ENCODE measurements at regions not wholly inside any gene's neighbourhood (a gene's known extent, or its start where the extent isn't known, plus 50 kb on each side); places are given as distances from the start of the nearest gene placed in this dataset.

DNA sequence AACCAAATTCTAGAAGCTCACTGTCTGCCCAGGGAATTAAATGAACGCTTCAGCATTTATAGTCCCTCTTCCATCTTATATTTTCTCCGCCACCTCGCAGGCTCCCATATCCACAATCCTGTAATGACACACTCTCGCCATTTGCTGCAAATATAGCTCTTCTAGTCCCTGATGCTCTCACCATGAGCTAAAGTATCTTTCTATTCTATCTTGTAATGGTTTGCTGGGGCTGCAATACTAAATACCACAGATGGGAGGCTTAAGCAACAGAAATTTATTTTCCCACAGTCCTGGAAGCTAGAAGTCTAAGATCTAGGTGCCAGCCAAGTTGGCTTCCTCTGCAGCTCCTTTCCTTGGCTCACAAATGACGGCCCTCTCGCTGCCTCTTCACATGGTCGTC is 106.9 kb upstream of the NPHP3 start:
- no peak for FAIRE-seq
- DNase-seq (ENCODE audit: low spot score), result no peak

DNA sequence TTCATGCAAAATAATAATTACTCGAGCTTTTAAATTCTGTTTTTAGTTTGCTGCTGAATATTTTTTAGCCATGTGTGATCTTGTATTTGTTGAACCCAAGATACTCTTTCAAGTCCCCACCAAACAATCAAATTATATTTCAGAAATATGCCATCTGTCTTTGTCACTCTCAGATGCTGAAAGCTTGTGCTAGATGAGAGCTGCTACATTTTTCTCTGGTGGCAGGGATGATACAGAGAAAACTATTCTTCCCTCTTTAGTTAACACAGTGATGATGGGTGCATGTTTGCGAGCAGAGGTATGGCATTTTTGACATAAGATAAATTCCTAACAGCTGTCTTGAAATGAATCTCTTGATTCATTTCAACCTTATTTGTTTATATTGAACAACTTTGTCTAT is 100.6 kb upstream of the NPHP3 start:
- DNase-seq (ENCODE audit: low spot score) (no peak), FAIRE-seq (no peak)

DNA sequence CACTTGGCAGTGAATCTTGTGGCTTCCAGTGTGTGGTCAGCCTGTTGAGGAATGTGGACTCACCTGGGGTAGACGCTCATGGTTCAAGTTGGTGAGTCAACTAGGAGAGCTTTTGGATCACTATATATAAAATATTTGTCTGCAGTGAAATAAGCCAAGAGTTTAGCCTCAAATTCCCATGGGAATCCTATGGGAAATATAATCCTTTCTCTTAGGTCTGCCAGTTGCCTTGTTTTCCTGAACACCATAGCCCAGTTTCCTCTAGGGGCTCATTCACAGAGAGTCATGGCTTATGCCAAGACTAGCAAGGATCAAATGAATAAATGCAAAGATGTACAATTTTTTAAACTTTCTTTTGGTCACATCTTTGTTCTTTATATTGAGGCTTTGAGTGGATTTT is 100.1 kb upstream of the NPHP3 start:
- DNase-seq (ENCODE audit: low spot score) (peak; percentile 58), FAIRE-seq (no peak)

DNA sequence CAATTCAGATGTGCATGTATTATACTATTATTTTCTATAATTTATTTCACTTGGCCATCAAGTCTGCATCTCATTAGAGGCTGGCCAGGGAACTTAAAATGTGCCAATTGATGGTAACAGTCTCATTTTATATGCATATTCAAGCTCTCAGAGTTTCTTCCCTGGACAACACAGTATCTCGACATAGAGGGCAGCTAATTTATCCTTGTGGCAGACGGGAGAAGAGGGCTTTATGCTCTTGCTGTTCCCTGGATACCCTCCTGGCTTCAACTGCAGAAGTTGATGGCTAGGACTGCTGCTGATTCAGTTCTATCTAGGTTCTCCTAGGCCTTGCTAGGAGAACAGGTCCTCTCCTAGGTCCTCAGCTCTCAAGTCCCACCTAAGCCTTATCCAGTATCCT is 99.1 kb upstream of the NPHP3 start:
- FAIRE-seq (no peak), DNase-seq (ENCODE audit: low spot score) (no peak)

DNA sequence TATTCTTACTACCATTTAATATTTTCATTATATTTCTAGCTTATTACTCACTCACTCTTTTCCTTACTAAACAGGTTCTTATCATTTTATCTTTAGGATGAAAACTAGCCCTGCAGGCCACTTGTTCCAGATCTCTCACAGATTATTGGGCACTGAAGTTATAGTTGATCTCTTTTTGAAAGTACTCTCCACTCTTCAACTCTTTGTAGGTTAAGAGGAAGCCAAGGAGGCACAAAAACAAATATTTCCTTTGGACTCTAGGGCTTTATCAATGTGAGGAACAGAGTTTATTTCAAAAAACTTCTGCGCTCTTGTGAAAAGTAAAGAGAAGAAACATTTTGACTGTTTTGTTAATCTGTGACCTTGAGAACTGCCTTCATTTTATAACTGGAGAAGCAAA is 96.0 kb upstream of the NPHP3 start:
- FAIRE-seq, result no peak

DNA sequence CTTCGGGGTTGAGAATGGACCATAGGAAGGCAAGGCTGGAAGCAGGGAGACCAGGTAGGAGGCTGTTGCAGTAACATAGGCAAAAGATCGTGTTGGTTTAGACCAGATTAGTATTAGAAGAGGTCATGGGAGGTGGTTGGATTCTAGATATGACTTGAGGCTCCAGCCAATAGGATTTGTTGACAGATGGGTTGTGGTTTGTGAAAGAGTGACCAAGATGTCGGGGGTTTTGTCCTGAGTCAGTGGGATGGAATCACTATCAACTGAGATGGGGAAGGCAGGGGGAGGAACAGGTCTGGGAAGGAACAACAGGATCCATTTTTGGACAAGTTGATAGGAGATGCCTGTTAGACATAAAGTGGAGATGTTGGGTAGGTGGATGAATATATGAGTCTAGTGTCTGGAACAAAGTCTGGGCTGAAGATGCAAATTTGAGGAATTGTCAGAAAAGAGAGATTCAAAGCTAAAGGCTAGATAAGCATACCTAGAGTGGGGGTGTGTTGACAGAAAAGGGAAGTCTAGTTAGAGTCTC is 95.5 kb upstream of the NPHP3 start:
- FAIRE-seq (no peak), DNase-seq (ENCODE audit: low spot score) (no peak)

More for the DNA sequence above, 96.0 kb upstream of the NPHP3 start:
- no peak for DNase-seq (ENCODE audit: low spot score)

DNA sequence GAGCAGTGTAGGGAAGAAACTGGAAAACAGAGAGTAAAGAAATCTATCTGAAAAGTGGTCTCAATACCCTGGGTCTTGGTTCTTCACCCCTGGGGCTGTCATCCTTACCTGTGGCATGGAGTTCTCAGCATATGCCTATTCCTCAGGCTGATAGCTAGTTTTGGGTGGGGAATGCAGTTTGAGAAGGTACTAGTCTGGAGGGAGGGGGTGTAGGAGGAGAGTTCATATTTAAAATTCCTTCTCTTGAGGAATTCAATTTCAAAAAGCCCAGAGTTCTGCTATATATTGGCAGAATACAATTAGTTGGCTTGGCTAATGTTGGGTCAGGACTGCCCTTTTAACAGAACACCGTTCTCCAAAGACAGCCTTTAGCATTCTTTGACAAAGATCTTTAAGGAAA is 82.9 kb upstream of the NPHP3 start:
- no peak for DNase-seq (ENCODE audit: low spot score)
- FAIRE-seq, result no peak

DNA sequence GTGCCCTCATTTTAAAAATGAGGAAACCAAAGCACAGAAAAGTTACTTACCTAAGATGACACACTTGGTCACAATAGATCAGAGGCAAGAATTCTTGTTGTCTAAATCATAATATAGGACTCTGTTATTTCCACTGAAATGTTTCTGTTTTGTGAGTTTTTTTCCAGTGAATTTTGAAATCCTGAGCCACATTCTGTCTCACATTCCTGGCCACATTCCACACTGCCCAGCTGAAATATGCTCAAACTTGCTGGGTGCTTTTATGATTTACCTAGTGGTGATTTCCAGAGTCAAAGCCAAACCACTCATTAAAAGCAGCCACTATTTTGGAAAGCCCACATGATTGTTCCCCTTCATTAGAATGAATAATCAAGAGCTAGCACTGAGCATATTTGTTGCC is 82.3 kb upstream of the NPHP3 start:
- FAIRE-seq, result no peak
- DNase-seq (ENCODE audit: low spot score), result peak; percentile 35

DNA sequence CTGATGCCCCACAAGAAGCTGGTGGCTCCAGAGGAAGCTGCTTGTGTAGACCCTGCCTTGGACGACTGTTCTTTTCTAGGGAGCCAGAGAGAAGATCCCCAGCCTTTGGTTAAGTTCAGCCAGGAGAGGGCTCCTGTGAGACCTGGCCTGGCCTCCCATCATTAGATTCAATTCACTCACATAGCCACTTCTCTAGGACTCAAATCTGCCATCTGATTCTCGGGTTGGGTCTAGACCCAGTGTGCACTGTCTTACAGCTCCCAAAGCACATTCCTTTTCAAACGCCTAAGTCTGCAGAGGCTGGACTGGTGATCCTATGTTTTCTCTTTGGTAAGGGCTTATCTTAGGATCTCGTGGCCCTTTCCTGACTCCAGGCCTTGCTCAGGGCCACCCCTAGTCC is 81.7 kb upstream of the NPHP3 start:
- FAIRE-seq (no peak), DNase-seq (ENCODE audit: low spot score) (peak; percentile 23)

DNA sequence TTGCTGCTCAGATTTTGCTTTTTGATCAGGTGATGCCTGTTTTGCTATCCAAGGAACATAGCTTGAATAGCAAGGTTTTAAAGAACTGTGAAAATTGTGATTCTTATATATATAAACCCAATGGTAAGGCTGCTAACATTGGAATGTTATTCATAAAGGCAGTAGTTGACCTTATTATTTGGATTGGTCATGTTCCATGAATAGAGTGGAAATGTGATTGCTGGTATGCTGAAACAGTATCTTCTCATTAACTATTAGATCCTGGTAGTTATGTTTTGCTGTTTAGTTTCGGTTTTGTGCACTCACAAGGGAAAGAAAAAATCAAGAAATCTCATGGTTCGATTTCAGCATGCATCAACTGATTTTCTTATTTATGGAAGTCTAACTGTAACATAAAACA is 78.7 kb upstream of the NPHP3 start:
- FAIRE-seq, result no peak

DNA sequence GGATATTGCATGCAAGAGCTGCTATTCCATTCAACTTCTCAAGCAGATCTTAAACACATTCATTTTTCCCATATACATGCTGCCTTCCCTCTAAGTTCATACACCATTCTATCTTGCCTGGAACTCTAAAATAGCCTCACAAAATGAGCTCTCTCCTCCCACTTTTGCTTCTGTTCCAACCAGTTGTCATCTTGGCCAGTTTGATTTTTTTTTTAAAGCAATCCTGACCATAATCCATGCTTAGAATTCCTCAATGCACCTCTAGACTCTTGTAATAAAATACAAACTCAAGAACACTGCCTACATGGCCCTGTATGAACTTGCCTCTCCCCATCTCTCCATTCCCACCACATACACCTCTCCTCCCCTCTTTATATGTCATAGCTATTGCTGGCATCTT is 68.6 kb upstream of the NPHP3 start:
- no peak for DNase-seq (ENCODE audit: low spot score)
- no peak for FAIRE-seq

More for the DNA sequence above, 78.7 kb upstream of the NPHP3 start:
- DNase-seq (ENCODE audit: low spot score), result no peak

DNA sequence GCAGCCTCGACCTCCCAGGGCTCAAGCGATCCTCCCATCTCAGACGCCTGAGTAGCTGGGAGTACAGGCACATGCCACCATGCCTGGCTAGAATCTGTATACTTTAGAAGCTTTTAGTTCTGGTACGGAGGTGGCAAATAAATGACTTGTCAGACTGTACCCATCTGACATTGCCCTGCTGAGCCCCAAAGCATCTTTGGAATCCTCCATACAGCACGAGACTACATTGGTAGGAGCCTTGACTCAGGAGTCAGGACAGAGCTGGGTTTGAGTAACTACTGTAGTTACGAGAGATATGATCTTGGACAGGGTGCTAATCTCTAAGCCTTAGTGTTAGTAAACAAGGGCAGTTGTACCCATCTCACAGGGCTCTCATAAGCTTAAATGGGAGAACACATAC is 67.8 kb upstream of the NPHP3 start:
- FAIRE-seq, result no peak
- no peak for DNase-seq (ENCODE audit: low spot score)

DNA sequence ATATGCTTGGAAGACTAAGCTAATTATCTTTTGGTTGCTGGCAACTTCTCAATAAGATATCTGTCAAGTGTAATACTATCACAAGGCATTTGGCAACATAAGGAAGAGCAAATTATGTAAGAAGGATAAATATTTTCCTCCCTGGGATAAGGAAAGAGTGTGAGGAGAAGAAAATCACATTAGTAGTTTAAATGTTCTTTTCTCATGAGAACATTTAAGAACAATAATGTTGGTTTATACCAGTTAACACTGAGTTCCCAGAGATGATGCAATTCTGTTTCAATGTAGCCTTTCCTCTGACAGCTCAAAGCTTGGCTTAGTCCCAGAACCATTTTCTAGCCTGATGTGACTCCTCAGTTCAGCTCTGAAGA is 66.1 kb upstream of the NPHP3 start:
- peak; percentile 26 for DNase-seq (ENCODE audit: low spot score)
- no peak for FAIRE-seq

DNA sequence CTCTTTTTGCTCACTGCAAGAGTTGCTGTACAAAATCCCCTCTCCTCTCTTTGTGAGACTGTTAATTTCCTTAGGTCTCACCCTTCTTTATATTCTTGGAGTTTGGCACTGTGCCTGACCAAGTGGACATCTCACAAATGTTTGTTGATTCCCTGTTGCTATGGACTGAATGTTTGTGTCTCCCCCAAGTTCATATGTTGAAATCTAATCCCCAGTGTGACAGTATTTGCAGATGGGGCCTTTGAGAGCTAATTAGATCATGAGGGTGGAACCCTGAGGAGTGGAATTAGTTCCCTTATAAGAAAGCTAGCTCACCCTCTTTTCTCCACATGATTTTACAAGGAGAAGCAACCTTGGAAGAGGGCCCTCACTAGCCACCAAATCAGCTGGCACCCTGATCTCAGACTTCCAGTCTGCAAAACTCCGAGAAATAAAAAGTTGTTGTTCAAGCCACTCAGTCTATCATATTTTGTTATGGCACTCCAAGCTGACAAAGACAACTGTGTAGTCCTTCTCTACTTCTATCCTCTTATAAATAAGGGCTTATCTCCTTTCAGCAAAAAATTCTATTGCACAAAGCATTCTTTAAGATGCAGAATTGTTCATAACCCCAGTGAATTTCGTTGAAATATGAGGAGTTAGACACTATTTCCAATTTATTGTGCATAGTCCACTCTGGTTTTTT is 65.5 kb upstream of the NPHP3 start:
- DNase-seq (ENCODE audit: low spot score), result no peak
- FAIRE-seq, result no peak

DNA sequence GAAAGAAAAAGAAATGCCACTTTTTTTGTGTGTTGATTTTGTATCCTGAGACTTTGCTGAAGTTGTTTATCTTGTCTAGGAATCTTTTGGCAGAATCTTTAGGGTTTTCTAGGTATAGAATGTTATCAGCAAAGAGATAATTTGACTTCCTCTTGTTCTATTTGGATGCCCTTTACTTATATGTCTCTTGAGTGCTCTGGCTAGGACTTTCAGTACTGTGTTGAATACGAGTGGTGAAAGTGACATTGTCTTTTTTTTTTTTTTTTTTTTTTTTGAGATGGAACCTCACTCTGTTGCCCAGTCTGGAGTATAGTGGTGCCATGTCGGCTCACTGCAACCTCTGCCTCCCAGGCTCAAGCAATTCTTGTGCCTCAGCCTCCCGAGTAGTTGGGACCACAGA is 64.7 kb upstream of the NPHP3 start:
- DNase-seq (ENCODE audit: low spot score) (no peak), FAIRE-seq (no peak)

DNA sequence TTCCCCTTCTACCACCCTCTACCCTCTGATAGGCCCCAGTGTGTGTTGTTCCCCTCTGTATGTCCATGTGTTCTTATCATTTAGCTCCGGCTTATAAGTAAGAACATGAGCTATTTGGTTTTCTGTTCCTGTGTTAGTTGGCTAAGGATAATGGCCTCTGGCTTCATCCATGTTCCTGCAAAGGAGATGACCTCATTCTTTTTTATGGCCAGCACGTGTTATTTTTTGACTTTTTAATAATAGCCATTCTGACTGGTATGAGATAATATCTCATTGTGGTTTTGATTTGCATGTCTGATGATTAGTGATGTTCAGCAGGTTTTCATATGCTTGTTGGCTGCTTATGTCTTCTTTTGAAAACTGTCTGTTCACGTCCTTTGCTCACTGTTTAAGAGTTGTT is 63.1 kb upstream of the NPHP3 start:
- DNase-seq (ENCODE audit: low spot score), result no peak
- FAIRE-seq, result no peak

DNA sequence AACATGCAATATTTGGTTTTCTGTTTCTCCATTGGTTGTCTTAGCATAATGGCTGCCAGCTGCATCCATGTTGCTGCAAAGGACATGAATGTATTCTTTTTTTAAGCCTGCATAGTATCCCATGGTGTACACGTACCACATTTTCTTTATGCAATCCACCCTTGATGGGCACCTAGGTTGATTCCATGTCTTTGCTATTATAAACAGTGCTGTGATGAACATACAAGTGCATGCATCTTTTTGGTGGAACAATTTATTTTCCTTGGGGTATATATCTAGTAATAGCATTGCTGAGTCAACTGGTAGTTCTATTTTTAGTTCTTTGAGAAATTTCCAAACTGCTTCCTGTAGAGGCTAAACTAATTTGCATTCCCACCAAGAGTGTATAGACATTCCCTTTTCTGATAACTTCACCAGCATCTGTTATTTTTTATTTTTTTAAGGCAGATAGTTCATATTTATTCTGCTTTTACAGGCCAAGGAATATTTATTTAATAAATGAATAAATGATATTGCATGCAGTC is 62.4 kb upstream of the NPHP3 start:
- no peak for FAIRE-seq
- DNase-seq (ENCODE audit: low spot score), result no peak

DNA sequence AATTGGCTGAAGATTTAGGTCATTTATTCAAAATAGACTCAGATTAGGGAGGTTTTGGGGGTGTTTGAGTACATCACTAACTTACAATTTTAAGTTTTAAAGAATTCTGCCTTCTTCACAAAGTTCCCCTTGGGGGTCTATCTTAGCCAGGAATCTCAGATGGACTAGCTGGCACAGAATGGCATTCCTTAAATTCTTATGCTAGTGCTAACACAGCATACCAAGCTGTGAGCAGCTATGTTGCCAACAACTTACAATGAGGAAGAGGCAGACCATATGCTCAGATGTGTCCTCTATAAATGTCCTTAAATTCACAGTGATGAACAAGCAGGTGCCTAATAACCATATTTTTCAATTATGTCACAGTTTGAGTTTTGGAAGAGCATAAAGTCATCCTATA is 60.9 kb upstream of the NPHP3 start:
- peak; percentile 55 for DNase-seq (ENCODE audit: low spot score)
- FAIRE-seq, result no peak

DNA sequence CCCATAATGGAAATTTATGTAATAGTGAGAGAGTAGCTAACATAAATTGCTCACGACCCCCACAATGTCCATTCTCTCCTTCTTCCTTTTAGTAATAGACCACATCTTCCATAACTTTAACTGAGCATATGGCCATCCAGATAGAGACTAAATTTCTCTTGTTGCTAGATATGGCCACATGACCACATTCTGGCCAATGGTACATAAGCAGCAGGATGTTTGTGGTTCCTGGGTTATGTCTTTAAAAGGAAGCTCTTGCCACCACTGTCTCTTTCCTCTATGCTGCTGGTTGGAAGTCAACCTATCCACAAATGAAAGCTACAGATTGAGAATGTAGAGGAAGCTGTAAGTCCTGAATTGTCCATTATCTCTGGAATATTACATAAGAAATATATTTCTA is 59.7 kb upstream of the NPHP3 start:
- FAIRE-seq, result no peak
- no peak for DNase-seq (ENCODE audit: low spot score)

DNA sequence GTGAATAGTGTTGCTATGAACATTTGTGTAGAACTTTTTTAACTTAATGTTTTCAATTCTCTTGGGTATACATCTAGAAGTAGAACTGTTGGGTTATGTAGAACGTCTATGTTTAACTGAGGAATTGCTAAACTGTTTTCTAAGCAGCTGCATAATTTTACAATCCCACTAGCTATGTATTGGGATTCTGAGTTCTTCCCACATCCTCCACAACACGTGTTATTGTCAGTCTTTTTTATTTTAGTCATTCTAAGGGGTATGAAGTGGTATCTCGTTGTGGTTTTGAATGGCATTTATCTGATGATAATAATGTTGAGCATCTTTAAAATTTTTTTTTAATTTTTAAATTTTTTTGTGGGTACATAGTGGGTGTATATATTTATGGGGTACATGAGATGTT is 55.0 kb upstream of the NPHP3 start:
- DNase-seq (ENCODE audit: low spot score) (no peak), FAIRE-seq (no peak)

DNA sequence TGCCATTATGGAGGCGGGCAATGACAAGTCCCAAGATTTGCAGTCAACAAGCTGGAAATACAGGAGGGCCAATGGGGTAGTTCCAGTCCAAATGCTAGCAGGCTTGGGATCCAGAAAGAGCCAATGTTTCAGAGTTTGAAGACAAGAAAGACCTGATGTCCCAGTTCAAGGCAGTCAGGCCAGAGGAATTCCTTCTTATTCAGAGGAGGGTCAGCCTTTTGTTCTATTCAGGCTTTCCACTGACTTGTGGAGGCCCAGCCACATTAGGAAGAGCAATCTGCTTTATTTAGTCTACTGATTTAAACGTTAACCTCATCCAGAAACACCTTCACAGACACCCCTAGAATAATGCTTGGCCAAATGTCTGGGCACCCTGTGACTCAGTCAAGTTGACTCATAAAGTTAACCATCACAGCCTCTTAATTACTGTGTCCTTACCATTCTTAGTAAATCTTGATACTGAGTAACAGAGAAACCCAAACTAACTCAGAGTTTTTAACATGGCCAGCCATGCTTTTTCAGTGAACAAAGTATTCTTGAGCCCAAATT is 50.9 kb upstream of the NPHP3 start:
- FAIRE-seq (no peak), DNase-seq (ENCODE audit: low spot score) (no peak)

DNA sequence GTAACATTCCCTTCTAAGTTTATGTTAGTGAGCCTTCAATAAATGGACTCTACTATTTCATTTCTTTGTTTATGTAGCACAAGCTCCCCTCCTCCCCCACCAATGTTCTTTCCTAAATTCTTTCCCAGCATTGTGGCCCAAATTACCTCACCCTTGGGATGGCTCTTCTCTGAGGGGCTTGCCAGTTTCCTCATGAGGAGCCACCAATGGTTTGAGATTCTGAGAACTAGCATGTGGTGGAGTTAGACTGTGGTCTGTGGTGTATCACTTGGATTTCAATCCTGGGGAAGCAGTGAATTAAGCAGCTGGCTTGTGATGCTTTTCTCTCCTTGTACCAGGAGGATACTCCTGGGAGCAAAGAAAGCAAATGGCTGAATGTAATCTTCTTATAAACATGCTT is 50.0 kb upstream of the NPHP3 start:
- FAIRE-seq, result no peak

More for the DNA sequence above, 50.0 kb upstream of the NPHP3 start:
- DNase-seq (ENCODE audit: low spot score), result no peak

All from urothelium cell line (cell line).